HG03469 (cell line): ENCODE measurements at regions not wholly inside any gene's neighbourhood (a gene's known extent, or its start where the extent isn't known, plus 50 kb on each side); places are given as distances from the start of the nearest gene placed in this dataset.
"Not testable (repeated sequence)": the region's sequence is repeated elsewhere in the genome, so short reads cannot be mapped to it uniquely, and the experiment has no call there.

Experiments
- ATAC-seq: cut with Tn5 transposase; IDR thresholded peaks from one replicate; pipeline ENCODE4 v1.9.1; 2021; ENCODE audit warnings: mild to moderate bottlenecking, moderate library complexity, moderate number of reproducible peaks; ENCODE audit not compliant: unreplicated experiment

- no peak for ATAC-seq
These were observed 52.2 kb upstream of the PRL start for GRCh38 chr6:22349051-22349450.

- no peak for ATAC-seq
These were observed 52.7 kb upstream of the PRL start for GRCh38 chr6:22349528-22349927.

GRCh38 chr6:22350109-22350508 is 53.3 kb upstream of the PRL start:
- ATAC-seq: no peak

- ATAC-seq: no peak
These were observed 56.3 kb upstream of the PRL start for GRCh38 chr6:22353101-22353500.

GRCh38 chr6:22356362-22356940 is 59.6 kb upstream of the PRL start:
- ATAC-seq: no peak

- no peak for ATAC-seq
These were observed 60.9 kb upstream of the PRL start for GRCh38 chr6:22357724-22358189.

- ATAC-seq: no peak
These were observed 64.7 kb upstream of the PRL start for GRCh38 chr6:22361576-22361975.

GRCh38 chr6:22362361-22362760 is 65.5 kb upstream of the PRL start:
- no peak for ATAC-seq

- ATAC-seq: no peak
These were observed 66.4 kb upstream of the PRL start for GRCh38 chr6:22363166-22363713.

- ATAC-seq: no peak
These were observed 66.9 kb upstream of the PRL start for GRCh38 chr6:22363714-22364239.

- ATAC-seq: no peak
These were observed 67.5 kb upstream of the PRL start for GRCh38 chr6:22364306-22364705.

- ATAC-seq: no peak
These were observed 69.4 kb upstream of the PRL start for GRCh38 chr6:22366214-22366613.

GRCh38 chr6:22367346-22367745 is 70.5 kb upstream of the PRL start:
- ATAC-seq: no peak

GRCh38 chr6:22368794-22369193 is 72.0 kb upstream of the PRL start:
- no peak for ATAC-seq

GRCh38 chr6:22372922-22373321 is 76.1 kb upstream of the PRL start:
- ATAC-seq: peak; percentile 86

GRCh38 chr6:22374950-22375349 is 78.1 kb upstream of the PRL start:
- not testable (repeated sequence) for ATAC-seq

GRCh38 chr6:22376293-22376692 is 79.5 kb upstream of the PRL start:
- not testable (repeated sequence) for ATAC-seq

- ATAC-seq: not testable (repeated sequence)
These were observed 81.7 kb upstream of the PRL start for GRCh38 chr6:22378536-22378935.

- ATAC-seq: no peak
These were observed 83.4 kb upstream of the PRL start for GRCh38 chr6:22380236-22380635.

- no peak for ATAC-seq
These were observed 85.2 kb upstream of the PRL start for GRCh38 chr6:22381845-22382544.

- ATAC-seq: no peak
These were observed 86.2 kb upstream of the PRL start for GRCh38 chr6:22383016-22383415.

- no peak for ATAC-seq
These were observed 95.9 kb upstream of the PRL start for GRCh38 chr6:22392711-22393110.
